GM12873 (cell line): ENCODE measurements at regions not wholly inside any gene's neighbourhood (a gene's known extent, or its start where the extent isn't known, plus 50 kb on each side); places are given as distances from the start of the nearest gene placed in this dataset.

Experiments
- TF ChIP-seq, protein P1 (sequence below): IDR thresholded peaks from 2 replicates; pipeline ENCODE4 v1.5.1; 2012; ENCODE audit warnings: low read depth, mild to moderate bottlenecking, moderate library complexity, low read length, control low read depth; ENCODE audit not compliant: insufficient read depth; ENCODE audit errors: missing control alignments

DNA sequence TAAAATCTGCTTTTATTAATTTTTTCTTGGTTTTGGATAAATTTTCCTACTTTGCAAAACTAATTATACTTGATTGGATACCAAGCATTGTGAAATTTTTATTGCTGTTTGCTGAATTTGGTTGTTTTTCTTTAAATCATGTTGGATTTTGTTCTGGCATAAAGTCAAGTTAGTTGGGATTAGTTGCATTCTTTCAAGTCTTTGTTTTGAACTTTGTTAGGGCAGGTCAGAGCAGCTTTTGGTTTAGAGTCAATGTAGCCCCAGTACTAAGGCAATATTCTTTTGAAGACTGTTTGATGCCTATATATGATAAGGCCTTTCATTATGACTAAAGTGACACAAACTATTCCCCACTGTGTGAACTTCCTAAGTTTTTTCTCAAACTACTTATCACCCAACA lies 531.1 kb downstream of the RASEF start:
- TF ChIP-seq, protein P1, sequence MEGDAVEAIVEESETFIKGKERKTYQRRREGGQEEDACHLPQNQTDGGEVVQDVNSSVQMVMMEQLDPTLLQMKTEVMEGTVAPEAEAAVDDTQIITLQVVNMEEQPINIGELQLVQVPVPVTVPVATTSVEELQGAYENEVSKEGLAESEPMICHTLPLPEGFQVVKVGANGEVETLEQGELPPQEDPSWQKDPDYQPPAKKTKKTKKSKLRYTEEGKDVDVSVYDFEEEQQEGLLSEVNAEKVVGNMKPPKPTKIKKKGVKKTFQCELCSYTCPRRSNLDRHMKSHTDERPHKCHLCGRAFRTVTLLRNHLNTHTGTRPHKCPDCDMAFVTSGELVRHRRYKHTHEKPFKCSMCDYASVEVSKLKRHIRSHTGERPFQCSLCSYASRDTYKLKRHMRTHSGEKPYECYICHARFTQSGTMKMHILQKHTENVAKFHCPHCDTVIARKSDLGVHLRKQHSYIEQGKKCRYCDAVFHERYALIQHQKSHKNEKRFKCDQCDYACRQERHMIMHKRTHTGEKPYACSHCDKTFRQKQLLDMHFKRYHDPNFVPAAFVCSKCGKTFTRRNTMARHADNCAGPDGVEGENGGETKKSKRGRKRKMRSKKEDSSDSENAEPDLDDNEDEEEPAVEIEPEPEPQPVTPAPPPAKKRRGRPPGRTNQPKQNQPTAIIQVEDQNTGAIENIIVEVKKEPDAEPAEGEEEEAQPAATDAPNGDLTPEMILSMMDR: no peak

DNA sequence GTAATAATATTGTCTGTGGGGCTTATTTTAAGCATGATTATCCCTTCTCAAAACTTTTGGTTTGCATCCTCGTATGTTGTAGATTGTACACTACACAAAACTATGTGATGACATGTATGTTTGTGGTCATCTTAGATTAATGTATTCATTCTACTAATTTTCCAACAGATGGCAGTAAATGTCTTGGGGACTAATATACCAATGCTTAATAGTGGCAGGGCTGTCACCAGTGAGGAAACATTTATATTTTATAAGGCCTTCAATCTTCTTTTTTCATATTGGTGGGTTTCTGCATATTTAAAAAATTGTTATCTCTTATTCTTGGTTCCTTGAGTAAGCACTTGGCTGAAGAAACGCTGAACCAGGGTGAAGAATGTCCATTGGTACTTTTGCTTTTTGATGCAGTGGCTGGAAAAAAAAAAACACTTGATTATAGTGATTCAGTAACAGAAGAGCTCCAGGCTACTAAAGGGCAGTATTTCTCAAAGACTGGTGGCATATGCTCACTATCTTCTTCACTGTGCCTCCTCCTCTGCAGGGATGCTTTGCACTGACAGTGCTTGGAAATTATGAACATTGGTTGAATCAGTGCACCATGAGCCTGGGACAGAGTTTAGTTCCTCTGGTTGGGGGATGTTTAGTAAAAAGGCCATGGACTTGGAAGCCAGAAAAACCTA lies 530.3 kb downstream of the RASEF start:
- TF ChIP-seq, protein P1: no peak

- TF ChIP-seq, protein P1: no peak
Measured at GRCh38 chr9:82535432-82535998, 527.4 kb downstream of the RASEF start.

DNA sequence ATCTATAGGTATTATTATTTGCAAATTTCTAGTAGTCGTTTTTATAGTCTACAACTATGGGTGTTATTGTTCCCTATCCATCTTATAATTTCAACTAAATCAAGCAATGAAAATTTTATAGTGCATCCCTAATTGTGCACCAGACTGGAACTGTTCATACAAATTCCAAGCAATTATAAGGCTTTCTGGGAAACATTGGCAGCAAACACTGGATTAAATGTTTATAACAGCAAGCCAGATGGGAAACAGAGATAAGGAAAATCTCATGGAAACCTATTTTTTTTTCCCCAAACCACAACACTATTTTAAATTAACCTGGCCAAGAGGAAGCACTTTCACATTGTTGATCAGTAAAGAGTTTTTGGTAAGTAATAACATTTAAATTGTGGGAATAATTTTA lies 524.3 kb downstream of the RASEF start:
- TF ChIP-seq, protein P1: no peak

DNA sequence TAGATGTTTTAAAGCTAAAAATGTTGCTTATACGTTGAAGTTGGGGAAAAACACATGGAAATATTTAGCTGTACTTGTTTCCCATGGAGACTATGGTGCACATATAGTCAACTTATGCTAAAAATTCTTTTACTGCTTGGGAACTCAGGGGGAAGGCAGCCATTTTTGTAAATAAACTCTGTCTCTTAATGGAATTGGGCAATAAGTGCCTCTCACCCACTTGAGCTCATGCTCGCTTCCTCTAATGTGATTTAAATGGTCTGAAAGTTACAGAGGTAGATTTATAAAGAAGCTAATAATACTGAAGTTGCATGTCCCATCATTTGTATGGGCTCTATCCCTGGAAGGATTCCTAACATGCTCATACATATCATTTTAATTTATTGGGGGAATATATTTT lies 523.8 kb downstream of the RASEF start:
- TF ChIP-seq, protein P1: no peak

- TF ChIP-seq, protein P1: no peak
Measured at GRCh38 chr9:82539856-82540579, 522.9 kb downstream of the RASEF start.

GRCh38 chr9:82543726-82544125 lies 519.2 kb downstream of the RASEF start:
- TF ChIP-seq, protein P1: no peak
